NCI-H1105 treated with DMSO at 0.1 percent for 48 hours (cell line): ENCODE measurements at regions not wholly inside any gene's neighbourhood (a gene's known extent, or its start where the extent isn't known, plus 50 kb on each side); places are given as distances from the start of the nearest gene placed in this dataset.
"Not testable (repeated sequence)": the region's sequence is repeated elsewhere in the genome, so short reads cannot be mapped to it uniquely, and the experiment has no call there.

ENCODE experiments used
- DNase-seq: peaks from one replicate; lab custom pipeline; 2025; lab: John Stamatoyannopoulos, UW

GRCh38 chr21:38614558-38614957, 116.3 kb upstream of the ERG start:
- DNase-seq, result no peak

- DNase-seq, result no peak
Observed at GRCh38 chr21:38619480-38619879, 121.2 kb upstream of the ERG start.

DNA sequence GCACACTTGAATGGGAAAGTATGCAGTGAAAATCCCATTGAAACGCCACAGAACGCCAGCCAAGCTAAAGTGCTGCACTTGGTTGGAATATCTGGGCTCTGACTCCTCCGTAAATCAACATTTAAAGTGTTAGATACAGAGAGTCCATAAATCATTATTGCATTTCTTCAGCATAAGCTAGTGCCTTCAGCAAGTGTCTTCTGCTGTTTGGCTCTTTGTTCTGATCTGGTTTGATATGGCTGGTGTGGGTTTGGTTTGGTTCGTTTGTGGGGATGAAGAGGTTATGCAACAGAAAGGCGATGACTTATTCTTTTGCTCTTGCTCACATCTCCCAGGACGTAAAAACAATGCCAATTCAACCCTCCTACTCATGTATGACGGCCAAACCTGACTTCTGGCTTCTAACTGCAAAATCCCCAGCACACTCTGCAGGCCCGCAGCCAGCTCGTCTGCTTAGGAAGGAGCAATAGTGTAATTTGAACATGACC, 121.8 kb upstream of the ERG start:
- no peak for DNase-seq

- DNase-seq, result no peak
Observed at GRCh38 chr21:38621132-38621531, 122.9 kb upstream of the ERG start.

DNA sequence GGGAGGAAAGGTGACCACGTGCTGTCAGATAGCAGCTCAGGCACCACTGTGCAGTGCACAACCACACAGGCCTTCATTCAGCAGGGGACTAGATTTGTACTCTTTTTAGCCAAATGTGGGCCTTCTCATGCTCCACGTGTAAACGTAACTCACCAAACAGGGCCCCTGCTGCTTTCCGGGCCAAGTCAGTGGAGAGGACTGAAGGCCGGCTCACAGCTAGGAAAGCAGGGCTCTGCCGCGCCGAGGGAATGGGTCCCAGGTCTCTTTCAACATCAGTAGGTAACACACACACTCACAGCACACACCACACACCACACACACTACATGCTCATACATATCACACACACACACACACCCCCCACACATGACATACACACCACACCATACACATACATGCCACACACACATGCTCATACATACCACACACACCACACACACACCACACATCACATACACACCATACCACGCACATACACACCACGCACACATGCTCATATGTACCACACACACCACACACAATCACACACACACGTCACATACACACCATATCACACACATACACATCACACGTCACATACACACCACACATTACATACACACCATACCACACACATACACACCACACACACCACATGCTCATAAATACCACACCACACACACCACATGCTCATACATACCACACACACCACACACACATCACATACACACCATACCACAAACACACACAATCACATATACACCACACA, 124.0 kb upstream of the ERG start:
- DNase-seq, result no peak

DNA sequence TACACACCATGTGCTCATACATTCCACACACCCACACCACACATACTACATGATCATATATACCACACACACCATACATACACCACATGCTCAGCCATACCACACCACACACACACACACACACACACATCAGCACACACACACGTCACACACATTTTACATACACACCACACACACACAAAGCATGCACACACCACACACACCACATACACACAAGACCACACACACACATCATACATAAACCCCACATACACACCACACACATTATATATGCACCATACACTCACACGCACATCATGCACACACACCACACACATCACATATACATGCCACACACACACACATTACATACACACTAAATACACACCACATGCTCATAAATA, 124.5 kb upstream of the ERG start:
- no peak for DNase-seq

DNA sequence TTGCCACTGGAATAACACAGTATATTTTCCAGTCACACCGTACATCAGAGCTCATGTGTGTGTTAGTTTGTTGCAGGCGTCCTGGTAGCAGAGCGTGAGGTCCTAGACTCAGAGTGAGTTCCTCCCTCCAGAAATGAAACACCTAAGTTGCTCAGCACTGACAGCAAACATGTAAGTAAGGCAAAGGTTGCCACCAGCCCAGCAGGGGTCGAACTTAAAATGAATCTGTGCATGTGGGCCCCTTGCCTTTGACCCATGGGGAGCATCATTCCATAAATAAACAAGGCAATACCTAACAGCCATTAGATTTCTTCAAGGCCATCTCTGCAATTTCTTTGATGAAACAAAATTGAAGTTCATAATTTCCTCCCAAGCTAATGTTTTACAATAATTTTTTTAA, 125.3 kb upstream of the ERG start:
- DNase-seq, result no peak

DNA sequence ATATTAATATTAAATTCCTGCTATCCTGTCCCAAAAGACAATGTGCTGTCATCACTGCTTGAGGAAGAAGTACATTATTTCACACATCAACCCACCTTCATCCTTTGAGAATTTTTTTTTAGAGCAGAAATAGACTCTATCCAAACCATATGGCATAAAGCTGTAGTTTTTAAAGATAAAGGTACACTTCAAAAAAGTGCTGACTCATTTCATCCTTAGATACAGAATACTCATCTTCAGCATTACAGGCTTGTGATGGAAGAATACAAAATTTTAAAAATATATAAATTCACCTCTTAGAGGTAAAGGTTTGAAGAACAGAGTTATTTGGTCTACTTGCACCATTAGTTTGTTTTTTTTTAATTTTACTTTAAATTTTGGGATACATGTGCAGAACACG, 126.7 kb upstream of the ERG start:
- no peak for DNase-seq

DNA sequence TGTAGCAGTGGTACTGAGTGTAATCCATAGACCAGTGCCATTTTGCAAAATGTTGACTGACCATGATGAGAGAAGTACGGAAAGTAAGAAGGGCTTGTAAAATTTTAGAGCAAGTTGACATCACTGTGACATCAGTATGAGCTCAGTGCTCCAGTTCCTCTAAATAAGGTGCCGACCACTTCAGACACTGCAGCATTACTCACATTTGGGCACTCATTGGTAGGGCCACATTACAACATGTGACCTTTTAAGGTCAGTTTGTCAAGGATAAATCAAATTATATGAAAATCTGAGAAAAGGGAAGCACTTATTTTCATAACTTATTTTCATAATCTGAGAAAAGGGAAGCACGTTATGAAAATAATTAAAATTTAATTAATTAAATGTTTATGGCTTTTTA, 128.0 kb upstream of the ERG start:
- DNase-seq, result no peak

DNA sequence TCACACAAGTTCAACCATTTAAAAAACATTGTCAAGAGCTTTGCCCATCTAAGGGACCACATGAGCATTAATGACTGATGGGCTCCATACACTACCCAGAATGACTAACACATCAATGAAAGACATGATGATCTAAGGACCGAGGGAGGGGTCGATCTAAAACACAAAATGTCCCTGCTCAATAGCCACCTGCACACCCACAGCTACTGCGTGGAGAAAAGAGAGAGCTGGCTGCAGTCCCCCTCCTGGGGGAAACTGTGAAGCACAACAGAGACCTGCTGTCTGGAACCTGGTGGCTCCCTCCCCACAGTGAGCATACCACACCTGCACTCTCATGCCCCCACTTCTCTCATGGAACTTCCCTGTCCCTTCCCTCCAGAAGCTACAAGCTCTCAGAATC, 130.1 kb upstream of the ERG start:
- DNase-seq, result no peak

DNA sequence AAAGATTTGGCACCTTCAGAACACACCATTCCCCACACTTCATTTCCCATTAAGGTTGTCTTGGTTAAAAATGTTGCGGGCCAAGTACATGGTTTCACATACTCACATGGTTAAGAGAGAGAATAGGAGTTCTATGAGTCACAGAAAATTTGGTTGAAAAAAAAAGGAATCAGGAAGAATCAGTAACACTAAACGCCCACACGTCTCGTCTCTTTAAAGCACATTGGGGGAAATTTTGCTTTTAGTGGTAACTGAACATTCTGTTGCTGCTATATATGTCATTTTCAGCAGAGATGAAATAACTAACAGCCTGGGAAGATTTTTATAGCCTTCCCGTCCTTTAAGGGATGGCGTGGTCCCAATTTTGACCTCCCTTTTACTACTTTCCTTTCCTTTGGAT, 132.9 kb upstream of the ERG start:
- no peak for DNase-seq

- DNase-seq, result no peak
Observed at GRCh38 chr21:38631676-38632075, 133.4 kb upstream of the ERG start.

DNA sequence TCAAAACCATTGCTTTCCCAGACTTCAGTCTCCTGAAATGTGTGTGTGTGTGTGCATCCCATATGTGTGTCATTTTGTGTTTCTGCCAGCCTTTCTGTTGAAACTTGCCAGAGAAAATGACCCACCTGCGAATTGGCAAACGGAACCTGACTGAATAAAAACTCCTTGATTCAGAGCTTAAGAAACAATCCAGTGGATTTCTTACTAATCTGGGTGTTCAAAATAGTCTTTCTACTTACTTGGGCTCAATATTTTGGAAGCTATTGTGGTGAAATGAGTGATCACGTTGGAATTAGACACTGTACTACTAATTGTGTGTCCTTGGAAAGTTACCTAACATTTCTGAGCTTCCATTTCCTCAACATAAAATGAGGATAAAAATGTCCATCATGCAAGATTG, 138.9 kb upstream of the ERG start:
- no peak for DNase-seq

GRCh38 chr21:38639571-38640354, 141.5 kb upstream of the ERG start:
- no peak for DNase-seq

GRCh38 chr21:38640355-38640742, 142.1 kb upstream of the ERG start:
- not testable (repeated sequence) for DNase-seq

- no peak for DNase-seq
Observed at GRCh38 chr21:38643404-38644023, 145.2 kb upstream of the ERG start.

GRCh38 chr21:38645282-38645681, 147.0 kb upstream of the ERG start:
- no peak for DNase-seq

DNA sequence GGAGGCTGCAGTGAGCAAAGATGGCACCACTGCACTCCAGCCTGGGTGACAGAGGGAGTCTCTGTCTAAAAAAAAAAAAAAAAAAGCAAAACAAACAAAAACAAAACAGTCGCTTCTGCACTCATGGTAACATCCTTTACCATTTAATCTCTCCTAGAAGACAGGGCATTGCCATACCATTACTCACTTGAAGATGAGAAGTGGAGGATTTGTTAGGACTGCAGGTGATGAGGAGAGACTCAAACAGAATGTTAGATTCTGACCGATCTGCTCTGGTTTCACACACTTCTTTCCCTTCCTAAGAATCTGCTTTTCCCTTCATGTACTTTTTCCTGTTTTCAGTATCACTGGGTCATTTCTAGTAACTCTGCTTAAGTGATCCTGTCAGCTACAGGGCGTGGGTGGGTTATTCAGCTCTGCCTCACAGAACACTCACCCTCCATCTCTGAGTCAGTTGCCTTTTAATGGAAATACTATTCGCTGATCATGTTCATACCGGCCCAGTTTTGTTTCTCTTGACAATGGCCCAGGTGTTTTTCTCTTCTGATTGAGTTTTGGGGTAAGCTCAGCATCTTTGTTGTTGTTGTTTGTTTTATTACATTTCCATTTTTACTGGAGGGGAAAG, 148.0 kb upstream of the ERG start:
- no peak for DNase-seq

GRCh38 chr21:38649120-38649519, 150.8 kb upstream of the ERG start:
- no peak for DNase-seq

DNA sequence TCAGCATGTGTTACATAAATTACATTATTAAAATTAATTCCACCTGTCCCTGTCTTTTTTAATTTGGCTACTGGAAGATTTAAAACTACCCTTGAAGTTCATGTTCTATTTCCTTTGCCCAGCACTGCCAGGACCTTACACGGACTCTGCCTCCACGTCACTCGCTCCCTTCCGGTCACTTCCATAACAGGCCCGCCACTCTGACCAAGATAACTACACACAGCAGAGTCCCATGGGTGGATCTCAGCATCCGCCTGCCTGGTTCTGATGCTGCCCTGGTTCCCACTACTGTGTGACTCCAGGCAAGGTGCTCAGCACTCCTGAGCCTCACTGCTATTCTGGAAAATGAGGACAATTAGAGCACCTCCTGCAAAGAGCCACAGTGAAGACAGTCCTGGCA, 153.3 kb upstream of the ERG start:
- DNase-seq, result no peak

GRCh38 chr21:38652396-38652795, 153.3 kb upstream of the ETS2 start:
- DNase-seq, result no peak

- no peak for DNase-seq
Observed at GRCh38 chr21:38654580-38654979, 151.1 kb upstream of the ETS2 start.

- DNase-seq, result no peak
Observed at GRCh38 chr21:38658511-38658910, 147.2 kb upstream of the ETS2 start.
